H9 (cell line): ENCODE measurements at regions not wholly inside any gene's neighbourhood (a gene's known extent, or its start where the extent isn't known, plus 50 kb on each side); places are given as distances from the start of the nearest gene placed in this dataset.

Experiments used
- DNase-seq: peaks from one replicate; pipeline ENCODE4 v3.0.0-alpha.2; 2017
- H2AFZ ChIP-seq: one replicate; pipeline ENCODE4 v1.6.1; 2013; ENCODE audit warnings: mild to moderate bottlenecking, low read length, control low read depth, moderate library complexity
- H2AK5ac ChIP-seq: 2 replicates; pipeline ENCODE4 v1.6.1; 2013; ENCODE audit warnings: low read length, control low read depth, mixed read lengths; ENCODE audit not compliant: insufficient read length
- H2BK120ac ChIP-seq: one replicate; pipeline ENCODE4 v1.6.1; 2013; ENCODE audit warnings: low read depth, mild to moderate bottlenecking, low read length, control low read depth, inconsistent platforms; ENCODE audit not compliant: poor library complexity, severe bottlenecking
- H2BK12ac ChIP-seq: 2 replicates; pipeline ENCODE4 v1.6.1; 2013; ENCODE audit warnings: low read length, control low read depth, mixed read lengths, low read depth; ENCODE audit not compliant: insufficient read length
- H2BK15ac ChIP-seq: 2 replicates; pipeline ENCODE4 v1.6.1; 2013; ENCODE audit warnings: low read depth, low read length, control low read depth
- H2BK20ac ChIP-seq: one replicate; pipeline ENCODE4 v1.6.1; 2013; ENCODE audit warnings: low read depth, mild to moderate bottlenecking, low read length, control low read depth, inconsistent platforms; ENCODE audit not compliant: poor library complexity, severe bottlenecking
- H2BK5ac ChIP-seq: 2 replicates; pipeline ENCODE4 v1.6.1; 2013; ENCODE audit warnings: low read length, control low read depth, mixed read lengths; ENCODE audit not compliant: insufficient read length
- H3K14ac ChIP-seq: 2 replicates; pipeline ENCODE4 v1.6.1; 2013; ENCODE audit warnings: low read length, control low read depth; ENCODE audit not compliant: insufficient read depth
- H3K18ac ChIP-seq: 2 replicates; pipeline ENCODE4 v1.6.1; 2013; ENCODE audit warnings: low read depth, mild to moderate bottlenecking, mixed read lengths, low read length, control low read depth; ENCODE audit not compliant: insufficient read length
- H3K23ac ChIP-seq: 2 replicates; pipeline ENCODE4 v1.6.1; 2013; ENCODE audit warnings: low read length, control low read depth, mixed read lengths, low read depth; ENCODE audit not compliant: insufficient read length
- H3K23me2 ChIP-seq: 2 replicates; pipeline ENCODE4 v1.6.1; 2013; ENCODE audit warnings: low read depth, mild to moderate bottlenecking, mixed read lengths, low read length, control low read depth; ENCODE audit not compliant: insufficient read length, poor library complexity, severe bottlenecking
- H3K27ac ChIP-seq: 2 replicates; pipeline ENCODE4 v1.5.1; 2013; ENCODE audit warnings: low read length, control low read depth, mixed read lengths, low read depth; ENCODE audit not compliant: insufficient read length
- H3K27me3 ChIP-seq: 2 replicates; pipeline ENCODE4 v1.6.1; 2013; ENCODE audit warnings: low read length, control low read depth, inconsistent platforms; ENCODE audit not compliant: insufficient read depth
- H3K4ac ChIP-seq: 2 replicates; pipeline ENCODE4 v1.6.1; 2013; ENCODE audit warnings: low read depth, mild to moderate bottlenecking, control low read depth, inconsistent platforms, low read length, moderate library complexity
- H3K4me1 ChIP-seq: 2 replicates; pipeline ENCODE4 v1.6.1; 2013; ENCODE audit warnings: low read length, control low read depth, inconsistent platforms; ENCODE audit not compliant: insufficient read depth
- H3K4me2 ChIP-seq: 2 replicates; pipeline ENCODE4 v1.6.1; 2013; ENCODE audit warnings: low read length, control low read depth, mixed read lengths; ENCODE audit not compliant: insufficient read length, insufficient read depth
- H3K56ac ChIP-seq: 2 replicates; pipeline ENCODE4 v1.6.1; 2013; ENCODE audit warnings: low read depth, mild to moderate bottlenecking, mixed read lengths, low read length, control low read depth; ENCODE audit not compliant: insufficient read length
- H3K79me1 ChIP-seq: 2 replicates; pipeline ENCODE4 v1.6.1; 2013; ENCODE audit warnings: low read depth, mild to moderate bottlenecking, moderate library complexity, low read length, control low read depth, inconsistent platforms; ENCODE audit not compliant: insufficient read depth, poor library complexity, severe bottlenecking
- H3K79me2 ChIP-seq: 2 replicates; pipeline ENCODE4 v1.6.1; 2013; ENCODE audit warnings: low read length, control low read depth, inconsistent platforms; ENCODE audit not compliant: insufficient read depth
- H3K9ac ChIP-seq: 2 replicates; pipeline ENCODE4 v1.6.1; 2013; ENCODE audit warnings: low read length, control low read depth, mixed read lengths; ENCODE audit not compliant: insufficient read length; ENCODE audit errors: extremely low read depth
- H3K9me3 ChIP-seq: one replicate; pipeline ENCODE4 v1.6.1; 2013; ENCODE audit warnings: low read depth, low read length, inconsistent platforms; ENCODE audit not compliant: control insufficient read depth
- H3T11ph ChIP-seq: one replicate; pipeline ENCODE4 v1.6.1; 2013; ENCODE audit warnings: mild to moderate bottlenecking, low read length, control low read depth, inconsistent platforms
- H4K20me1 ChIP-seq: one replicate; pipeline ENCODE4 v1.6.1; 2013; ENCODE audit not compliant: control insufficient read depth, insufficient read length, insufficient read depth
- H4K5ac ChIP-seq: 2 replicates; pipeline ENCODE4 v1.6.1; 2013; ENCODE audit warnings: low read depth, mild to moderate bottlenecking, mixed read lengths, low read length, control low read depth; ENCODE audit not compliant: insufficient read length
- H4K8ac ChIP-seq: replicated peaks from 2 replicates; pipeline ENCODE4 v1.6.1; 2013; ENCODE audit warnings: low read length, control low read depth, mixed read lengths, low read depth; ENCODE audit not compliant: insufficient read length
- H4K91ac ChIP-seq: 2 replicates; pipeline ENCODE4 v1.6.1; 2013; ENCODE audit warnings: low read depth, mild to moderate bottlenecking, moderate library complexity, mixed read lengths, low read length, control low read depth; ENCODE audit not compliant: insufficient read length
- H3K27ac Mint-ChIP-seq, 3 experiments: 2 replicates in 2 of 3; 3 replicates in 1 of 3; pipeline ENCODE4 v1.8.0; 2020 to 2021; ENCODE audit warnings: mixed read lengths in 3 of 3, mild to moderate bottlenecking in 1 of 3, moderate library complexity in 1 of 3
- H3K27me3 Mint-ChIP-seq: 2 replicates; pipeline ENCODE4 v1.8.0; 2021; ENCODE audit warnings: low read depth, mild to moderate bottlenecking, moderate library complexity, mixed read lengths
- H3K36me3 Mint-ChIP-seq, 3 experiments: 2 replicates in 2 of 3; 3 replicates in 1 of 3; pipeline ENCODE4 v1.8.0; 2020 to 2021; ENCODE audit warnings: low read depth in 3 of 3, mixed read lengths in 3 of 3; ENCODE audit not compliant: insufficient read depth in 1 of 3
- H3K4me1 Mint-ChIP-seq, 2 experiments: 2 replicates each; pipeline ENCODE4 v1.8.0; 2020; ENCODE audit warnings: mixed read lengths in 2 of 2
- H3K4me3 Mint-ChIP-seq, 2 experiments: 2 replicates in 1 of 2; 3 replicates in 1 of 2; pipeline ENCODE4 v1.8.0; 2020 to 2021; ENCODE audit warnings: mild to moderate bottlenecking in 2 of 2, mixed read lengths in 2 of 2, moderate library complexity in 1 of 2
- H3K9me3 Mint-ChIP-seq, 2 experiments: 2 replicates in 1 of 2; 3 replicates in 1 of 2; pipeline ENCODE4 v1.8.0; 2020; ENCODE audit warnings: mild to moderate bottlenecking in 2 of 2, mixed read lengths in 2 of 2, moderate library complexity in 1 of 2
- TF ChIP-seq, protein P1 (sequence below): fragments of 200-600 bp; sonication (generic); conservative IDR thresholded peaks from 3 replicates; pipeline ENCODE4 v1.8.0; 2021; ENCODE audit warnings: antibody characterized with exemption, mild to moderate bottlenecking

- Histone ChIP-seq H3K4me2 (no peak overlapping the region), H2BK20ac (no peak overlapping the region), H3K27ac (no peak overlapping the region), H3K23me2 (no peaks in the 10 kb centered on the region), H3K4ac (no peak overlapping the region), H2BK5ac (no peak overlapping the region), H3K9ac (no peak overlapping the region), H4K5ac (no peak overlapping the region), H4K91ac (no peak overlapping the region), H3K27me3 (no peaks in the 10 kb centered on the region), H2BK120ac (no peak overlapping the region), H2AK5ac (no peak overlapping the region), H2BK15ac (no peak overlapping the region), H3K56ac (no peak overlapping the region), H3K23ac (no peak overlapping the region), H3K14ac (no peak overlapping the region), H3T11ph (no peak overlapping the region), H3K4me1 (peaks cover 10% of the 10 kb centered on the region; the same call in 1 of the 2 replicates), H3K79me1 (no peaks in the 10 kb centered on the region), H4K8ac (no peak overlapping the region), H3K79me2 (no peaks in the 10 kb centered on the region), H4K20me1 (no peaks in the 10 kb centered on the region), H3K18ac (no peak overlapping the region), H2BK12ac (no peak overlapping the region), H3K9me3 (no peaks in the 10 kb centered on the region), H2AFZ (no peak overlapping the region)
- H3K27me3 Mint-ChIP-seq, result no peaks in the 10 kb centered on the region
- no peak for DNase-seq
- peaks cover 38 to 40% of the 10 kb centered on the region in 2 experiments for H3K4me1 Mint-ChIP-seq
- no peaks in the 10 kb centered on the region; a peak in 1 of 7 replicates for H3K36me3 Mint-ChIP-seq
- no peak overlapping the region for H3K4me3 Mint-ChIP-seq
- no peaks in the 10 kb centered on the region for H3K9me3 Mint-ChIP-seq
- TF ChIP-seq, protein P1, sequence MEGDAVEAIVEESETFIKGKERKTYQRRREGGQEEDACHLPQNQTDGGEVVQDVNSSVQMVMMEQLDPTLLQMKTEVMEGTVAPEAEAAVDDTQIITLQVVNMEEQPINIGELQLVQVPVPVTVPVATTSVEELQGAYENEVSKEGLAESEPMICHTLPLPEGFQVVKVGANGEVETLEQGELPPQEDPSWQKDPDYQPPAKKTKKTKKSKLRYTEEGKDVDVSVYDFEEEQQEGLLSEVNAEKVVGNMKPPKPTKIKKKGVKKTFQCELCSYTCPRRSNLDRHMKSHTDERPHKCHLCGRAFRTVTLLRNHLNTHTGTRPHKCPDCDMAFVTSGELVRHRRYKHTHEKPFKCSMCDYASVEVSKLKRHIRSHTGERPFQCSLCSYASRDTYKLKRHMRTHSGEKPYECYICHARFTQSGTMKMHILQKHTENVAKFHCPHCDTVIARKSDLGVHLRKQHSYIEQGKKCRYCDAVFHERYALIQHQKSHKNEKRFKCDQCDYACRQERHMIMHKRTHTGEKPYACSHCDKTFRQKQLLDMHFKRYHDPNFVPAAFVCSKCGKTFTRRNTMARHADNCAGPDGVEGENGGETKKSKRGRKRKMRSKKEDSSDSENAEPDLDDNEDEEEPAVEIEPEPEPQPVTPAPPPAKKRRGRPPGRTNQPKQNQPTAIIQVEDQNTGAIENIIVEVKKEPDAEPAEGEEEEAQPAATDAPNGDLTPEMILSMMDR, result no peak
- H3K27ac Mint-ChIP-seq, result 0 out of 7 replicates have a peak overlapping the region, but pooled peaks of 1 of the 3 experiments have one; percentile 5
Observed at GRCh38 chr2:47666332-47666731, 95.5 kb upstream of the KCNK12 start.
